GM23338 (cell line): ENCODE measurements at regions not wholly inside any gene's neighbourhood (a gene's known extent, or its start where the extent isn't known, plus 50 kb on each side); places are given as distances from the start of the nearest gene placed in this dataset.

Experiments
- ATAC-seq: fragments of 200-7000 bp; cut with Tn5 transposase; 3 replicates; pipeline ENCODE4 v1.9.1; 2020
- DNase-seq: peaks from one replicate; pipeline ENCODE4 v3.0.0-alpha.2; 2015; ENCODE audit warnings: low spot score
- H2AFZ ChIP-seq: fragments of 200-600 bp; sonication (generic); 2 replicates; pipeline ENCODE4 v1.8.0; 2016; ENCODE audit warnings: antibody characterized with exemption, mild to moderate bottlenecking, moderate library complexity
- H3F3A ChIP-seq: fragments of 200-600 bp; sonication (generic); replicated peaks from 2 replicates; pipeline ENCODE4 v1.8.0; 2017; ENCODE audit warnings: antibody characterized with exemption, mixed run types, low read depth
- H3K27ac ChIP-seq: fragments of 200-600 bp; sonication (generic); 2 replicates; pipeline ENCODE4 v1.6.1; 2016; ENCODE audit warnings: low read depth
- H3K27me3 ChIP-seq: fragments of 200-600 bp; sonication (generic); 2 replicates; pipeline ENCODE4 v1.8.0; 2016; ENCODE audit warnings: mild to moderate bottlenecking, mixed run types, moderate library complexity; ENCODE audit not compliant: insufficient read depth
- H3K36me3 ChIP-seq: fragments of 200-600 bp; sonication (generic); 2 replicates; pipeline ENCODE4 v1.8.0; 2016; ENCODE audit warnings: mild to moderate bottlenecking; ENCODE audit not compliant: insufficient read depth
- H3K4me1 ChIP-seq: fragments of 200-600 bp; sonication (generic); 2 replicates; pipeline ENCODE4 v1.8.0; 2016; ENCODE audit warnings: mild to moderate bottlenecking, moderate library complexity; ENCODE audit not compliant: insufficient read depth
- H3K4me2 ChIP-seq: fragments of 200-600 bp; sonication (generic); 2 replicates; pipeline ENCODE4 v1.7.1; 2017; ENCODE audit warnings: mixed run types
- H3K4me3 ChIP-seq: fragments of 200-600 bp; sonication (generic); 2 replicates; pipeline ENCODE4 v1.6.1; 2016; ENCODE audit warnings: mixed run types
- H3K79me2 ChIP-seq: fragments of 200-600 bp; sonication (generic); replicated peaks from 2 replicates; pipeline ENCODE4 v1.8.0; 2017; ENCODE audit warnings: mild to moderate bottlenecking; ENCODE audit not compliant: insufficient read depth
- H3K9me2 ChIP-seq: fragments of 200-600 bp; sonication (generic); 2 replicates; pipeline ENCODE4 v1.8.0; 2017; ENCODE audit not compliant: insufficient read depth
- H4K20me1 ChIP-seq: fragments of 200-600 bp; sonication (generic); replicated peaks from 2 replicates; pipeline ENCODE4 v1.8.0; 2017; ENCODE audit warnings: mild to moderate bottlenecking; ENCODE audit not compliant: insufficient read depth
- H3K27ac Mint-ChIP-seq: 2 replicates; pipeline ENCODE4 v1.8.0; 2020; ENCODE audit warnings: inconsistent platforms, mild to moderate bottlenecking, moderate library complexity, mixed read lengths
- H3K27me3 Mint-ChIP-seq: 3 replicates; pipeline ENCODE4 v1.8.0; 2022; ENCODE audit warnings: low read depth, mild to moderate bottlenecking, moderate library complexity, mixed read lengths, inconsistent platforms; ENCODE audit not compliant: insufficient read depth, poor library complexity
- H3K36me3 Mint-ChIP-seq: 3 replicates; pipeline ENCODE4 v1.8.0; 2021; ENCODE audit warnings: low read depth, mild to moderate bottlenecking, inconsistent platforms, moderate library complexity, mixed read lengths
- H3K4me1 Mint-ChIP-seq: 3 replicates; pipeline ENCODE4 v1.8.0; 2020; ENCODE audit warnings: mild to moderate bottlenecking, inconsistent platforms, mixed read lengths
- H3K4me3 Mint-ChIP-seq: 3 replicates; pipeline ENCODE4 v1.8.0; 2021; ENCODE audit warnings: moderate library complexity, mild to moderate bottlenecking, inconsistent platforms, mixed read lengths
- H3K9me3 Mint-ChIP-seq: 3 replicates; pipeline ENCODE4 v1.8.0; 2020; ENCODE audit warnings: moderate library complexity, mild to moderate bottlenecking, inconsistent platforms, mixed read lengths
- CREB1 ChIP-seq: fragments of 250-450 bp; sonication (Bioruptor Pico); IDR thresholded peaks from 2 replicates; pipeline ENCODE4 v1.5.0; 2020; ENCODE audit warnings: low read depth, mild to moderate bottlenecking, moderate library complexity
- CTCF ChIP-seq, 2 experiments: fragments of 200-600 bp in 1 of 2; sonication (generic) in 1 of 2; conservative IDR thresholded peaks; 2 replicates each; pipeline versions ENCODE4 v1.5.1 to v1.6.1; 2016 to 2017; ENCODE audit warnings: antibody characterized with exemption in 2 of 2, low read depth in 2 of 2, mild to moderate bottlenecking in 2 of 2, moderate library complexity in 1 of 2
- EZH2 ChIP-seq: fragments of 200-600 bp; sonication (generic); IDR thresholded peaks from one replicate; pipeline ENCODE4 v1.8.0; 2017; ENCODE audit warnings: antibody characterized with exemption, mild to moderate bottlenecking, low read depth; ENCODE audit not compliant: unreplicated experiment
- EZH2phosphoT487 ChIP-seq: fragments of 200-600 bp; sonication (generic); IDR thresholded peaks from one replicate; pipeline ENCODE4 v1.8.1; 2018; ENCODE audit warnings: antibody characterized with exemption; ENCODE audit not compliant: unreplicated experiment
- JUNB ChIP-seq: IDR thresholded peaks from one replicate; pipeline ENCODE4 v1.6.1; 2016; ENCODE audit warnings: antibody characterized with exemption; ENCODE audit not compliant: unreplicated experiment
- NANOG ChIP-seq: IDR thresholded peaks from 2 replicates; pipeline ENCODE4 v1.6.1; 2016; ENCODE audit warnings: antibody characterized with exemption, borderline replicate concordance
- POLR2AphosphoS5 ChIP-seq: IDR thresholded peaks from 2 replicates; pipeline ENCODE4 v1.6.1; 2016; ENCODE audit warnings: antibody characterized with exemption, low read depth
- REST ChIP-seq: IDR thresholded peaks from one replicate; pipeline ENCODE4 v1.6.1; 2018; ENCODE audit warnings: antibody characterized with exemption; ENCODE audit not compliant: unreplicated experiment
- ZNF114 ChIP-seq: fragments of 250-450 bp; sonication (Bioruptor Pico); IDR thresholded peaks from 2 replicates; pipeline ENCODE4 v1.5.0; 2020; ENCODE audit warnings: mild to moderate bottlenecking, moderate library complexity
- ZNF331 ChIP-seq: fragments of 250-450 bp; sonication (Bioruptor Pico); IDR thresholded peaks from 2 replicates; pipeline ENCODE4 v1.5.0; 2020; ENCODE audit warnings: low read depth, mild to moderate bottlenecking, moderate library complexity
- ZNF462 ChIP-seq: fragments of 250-450 bp; sonication (Bioruptor Pico); IDR thresholded peaks from 2 replicates; pipeline ENCODE4 v1.5.0; 2020; ENCODE audit warnings: mild to moderate bottlenecking, moderate library complexity

DNA sequence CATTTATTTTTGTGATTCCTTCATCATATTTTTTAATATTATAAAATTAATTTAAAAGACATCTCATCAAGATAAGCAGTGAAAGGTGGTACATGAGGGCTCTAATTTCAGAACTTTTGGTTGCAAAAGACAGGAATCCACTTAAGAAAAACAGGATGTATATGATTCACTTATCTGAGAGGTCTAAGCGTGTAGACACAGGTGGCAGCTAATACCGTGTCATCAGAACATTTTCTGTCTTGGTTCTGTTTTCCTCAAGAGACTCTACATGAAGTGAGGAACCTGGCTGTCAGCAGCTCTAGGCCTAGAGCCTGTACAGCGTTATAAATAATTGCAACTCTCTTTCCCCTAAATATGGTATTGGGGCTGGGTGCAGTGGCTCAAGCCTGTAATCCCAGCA lies 433.7 kb upstream of the NAALADL2 start:
- H2AFZ ChIP-seq, result no peak overlapping the region
- H3K36me3 ChIP-seq, result no peaks in the 10 kb centered on the region
- Mint-ChIP-seq H3K27ac (no peak overlapping the region), H3K27me3 (no peaks in the 10 kb centered on the region), H3K9me3 (no peaks in the 10 kb centered on the region), H3K4me1 (peaks cover 6% of the 10 kb centered on the region; the same call in 2 of the 3 replicates), H3K4me3 (no peak overlapping the region), H3K36me3 (no peaks in the 10 kb centered on the region; the same call in 2 of the 3 replicates)
- DNase-seq (no peak), ATAC-seq (no peak)
- no peaks in the 10 kb centered on the region for H4K20me1 ChIP-seq
- no peak overlapping the region for H3K27ac ChIP-seq
- H3K9me2 ChIP-seq, result 0 out of 2 replicates have a peak, but pooled peaks cover 5% of the 10 kb centered on the region
- no peak overlapping the region for H3K4me3 ChIP-seq
- 0 out of 2 replicates have a peak, but pooled peaks cover 3% of the 10 kb centered on the region for H3K4me1 ChIP-seq
- no peak for TF ChIP-seq ZNF114 (CRISPR knock-in tag)
- no peak for TF ChIP-seq ZNF462 (CRISPR knock-in tag)
- no peak for TF ChIP-seq JUNB
- no peak for TF ChIP-seq EZH2phosphoT487
- TF ChIP-seq POLR2AphosphoS5, result no peak
- TF ChIP-seq CREB1 (CRISPR knock-in tag), result no peak
- no peak for TF ChIP-seq NANOG
- no peak for TF ChIP-seq ZNF331 (CRISPR knock-in tag)
- no peak for TF ChIP-seq CTCF (conservative IDR thresholded peaks at IDR 0.05; ENCODE audit: low read depth in 2 of 2)
- TF ChIP-seq REST, result no peak
- TF ChIP-seq EZH2, result no peak
- H3K27me3 ChIP-seq, result no peaks in the 10 kb centered on the region
- H3K4me2 ChIP-seq, result no peak overlapping the region
- H3F3A ChIP-seq, result no peaks in the 10 kb centered on the region
- no peaks in the 10 kb centered on the region for H3K79me2 ChIP-seq
